Smooth muscle cell (in vitro differentiated cells): ENCODE measurements at regions not wholly inside any gene's neighbourhood (a gene's known extent, or its start where the extent isn't known, plus 50 kb on each side); places are given as distances from the start of the nearest gene placed in this dataset.

Experiments
- DNase-seq: peaks from one replicate; lab custom pipeline; 2025; ENCODE audit not compliant: unreplicated experiment; lab: John Stamatoyannopoulos, UW
- H2AFZ ChIP-seq: fragments of 200-600 bp; sonication (generic); 2 replicates; pipeline ENCODE4 v1.6.0; 2016; ENCODE audit warnings: antibody characterized with exemption, low read depth, mild to moderate bottlenecking
- H3F3A ChIP-seq: fragments of 200-600 bp; sonication (generic); 2 replicates; pipeline ENCODE4 v1.6.0; 2017; ENCODE audit warnings: antibody characterized with exemption, low read depth
- H3K27ac ChIP-seq: fragments of 200-600 bp; sonication (generic); 2 replicates; pipeline ENCODE4 v1.5.1; 2016; ENCODE audit warnings: low read depth, mild to moderate bottlenecking
- H3K27me3 ChIP-seq: fragments of 200-600 bp; sonication (generic); 2 replicates; pipeline ENCODE4 v1.6.1; 2016; ENCODE audit warnings: low read depth, mild to moderate bottlenecking
- H3K36me3 ChIP-seq: fragments of 200-600 bp; sonication (generic); 2 replicates; pipeline ENCODE4 v1.5.1; 2016; ENCODE audit warnings: low read depth
- H3K4me1 ChIP-seq: fragments of 200-600 bp; sonication (generic); 2 replicates; pipeline ENCODE4 v1.5.1; 2016; ENCODE audit warnings: low read depth
- H3K4me2 ChIP-seq: fragments of 200-600 bp; sonication (generic); 2 replicates; pipeline ENCODE4 v1.6.0; 2016; ENCODE audit warnings: mild to moderate bottlenecking
- H3K4me3 ChIP-seq: fragments of 200-600 bp; sonication (generic); 2 replicates; pipeline ENCODE4 v1.5.1; 2016; ENCODE audit warnings: mild to moderate bottlenecking
- H3K79me2 ChIP-seq: fragments of 200-600 bp; sonication (generic); 2 replicates; pipeline ENCODE4 v1.6.0; 2016; ENCODE audit warnings: low read depth, mild to moderate bottlenecking
- H3K9ac ChIP-seq: fragments of 200-600 bp; sonication (generic); 2 replicates; pipeline ENCODE4 v1.6.0; 2016; ENCODE audit warnings: low read depth
- H3K9me3 ChIP-seq: fragments of 200-600 bp; sonication (generic); replicated peaks from 2 replicates; pipeline ENCODE4 v1.5.1; 2016; ENCODE audit warnings: low read depth
- H4K20me1 ChIP-seq: fragments of 200-600 bp; sonication (generic); 2 replicates; pipeline ENCODE4 v1.6.0; 2016; ENCODE audit warnings: low read depth
- WGBS: methylation state at CpG from one replicate; pipeline ENCODE4 v1.1.7; 2016; ENCODE audit warnings: low lambda C conversion rate; 5-methylcytosine and 5-hydroxymethylcytosine counted together
- TF ChIP-seq, protein P1 (sequence below): fragments of 200-600 bp; sonication (generic); IDR thresholded peaks from 2 replicates; pipeline ENCODE4 v1.5.1; 2017; ENCODE audit warnings: borderline replicate concordance, mild to moderate bottlenecking, antibody characterized with exemption; ENCODE audit not compliant: insufficient read depth, poor library complexity, severe bottlenecking

DNA sequence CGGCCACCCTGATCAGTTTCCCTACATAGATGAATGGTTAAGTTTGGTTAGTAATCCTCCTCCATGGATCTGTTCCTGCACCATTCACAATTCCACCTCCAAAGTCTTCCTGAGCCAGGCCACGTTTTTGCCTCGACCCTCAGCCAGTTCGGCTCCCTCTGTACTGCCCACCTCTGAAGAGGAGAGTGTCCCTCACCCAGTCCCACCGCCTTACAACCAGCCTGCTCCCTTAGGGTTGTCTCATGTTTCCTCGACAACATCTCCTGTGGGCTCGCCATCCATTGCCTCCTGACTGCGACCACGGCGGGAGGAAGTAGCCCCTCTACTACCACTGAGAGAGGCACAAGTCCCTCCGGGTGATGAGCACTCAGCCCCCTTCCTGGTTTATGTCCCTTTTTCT, 338.0 kb upstream of the CNTNAP5 start:
- H3K4me2 ChIP-seq = no peak overlapping the region
- TF ChIP-seq, protein P1, sequence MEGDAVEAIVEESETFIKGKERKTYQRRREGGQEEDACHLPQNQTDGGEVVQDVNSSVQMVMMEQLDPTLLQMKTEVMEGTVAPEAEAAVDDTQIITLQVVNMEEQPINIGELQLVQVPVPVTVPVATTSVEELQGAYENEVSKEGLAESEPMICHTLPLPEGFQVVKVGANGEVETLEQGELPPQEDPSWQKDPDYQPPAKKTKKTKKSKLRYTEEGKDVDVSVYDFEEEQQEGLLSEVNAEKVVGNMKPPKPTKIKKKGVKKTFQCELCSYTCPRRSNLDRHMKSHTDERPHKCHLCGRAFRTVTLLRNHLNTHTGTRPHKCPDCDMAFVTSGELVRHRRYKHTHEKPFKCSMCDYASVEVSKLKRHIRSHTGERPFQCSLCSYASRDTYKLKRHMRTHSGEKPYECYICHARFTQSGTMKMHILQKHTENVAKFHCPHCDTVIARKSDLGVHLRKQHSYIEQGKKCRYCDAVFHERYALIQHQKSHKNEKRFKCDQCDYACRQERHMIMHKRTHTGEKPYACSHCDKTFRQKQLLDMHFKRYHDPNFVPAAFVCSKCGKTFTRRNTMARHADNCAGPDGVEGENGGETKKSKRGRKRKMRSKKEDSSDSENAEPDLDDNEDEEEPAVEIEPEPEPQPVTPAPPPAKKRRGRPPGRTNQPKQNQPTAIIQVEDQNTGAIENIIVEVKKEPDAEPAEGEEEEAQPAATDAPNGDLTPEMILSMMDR = no peak
- no peaks in the 10 kb centered on the region for H3K79me2 ChIP-seq
- H3K27ac ChIP-seq = no peak overlapping the region
- H4K20me1 ChIP-seq = no peaks in the 10 kb centered on the region
- no peak for DNase-seq
- H3K9ac ChIP-seq = no peak overlapping the region
- H3K9me3 ChIP-seq = no peaks in the 10 kb centered on the region
- H3K36me3 ChIP-seq = no peaks in the 10 kb centered on the region
- no peak overlapping the region for H3K4me3 ChIP-seq
- no peak overlapping the region for H2AFZ ChIP-seq
- WGBS = 95% methylated on average over 11 of the region's 11 CpGs
- no peaks in the 10 kb centered on the region for H3F3A ChIP-seq
- no peaks in the 10 kb centered on the region for H3K4me1 ChIP-seq
- H3K27me3 ChIP-seq = no peaks in the 10 kb centered on the region

DNA sequence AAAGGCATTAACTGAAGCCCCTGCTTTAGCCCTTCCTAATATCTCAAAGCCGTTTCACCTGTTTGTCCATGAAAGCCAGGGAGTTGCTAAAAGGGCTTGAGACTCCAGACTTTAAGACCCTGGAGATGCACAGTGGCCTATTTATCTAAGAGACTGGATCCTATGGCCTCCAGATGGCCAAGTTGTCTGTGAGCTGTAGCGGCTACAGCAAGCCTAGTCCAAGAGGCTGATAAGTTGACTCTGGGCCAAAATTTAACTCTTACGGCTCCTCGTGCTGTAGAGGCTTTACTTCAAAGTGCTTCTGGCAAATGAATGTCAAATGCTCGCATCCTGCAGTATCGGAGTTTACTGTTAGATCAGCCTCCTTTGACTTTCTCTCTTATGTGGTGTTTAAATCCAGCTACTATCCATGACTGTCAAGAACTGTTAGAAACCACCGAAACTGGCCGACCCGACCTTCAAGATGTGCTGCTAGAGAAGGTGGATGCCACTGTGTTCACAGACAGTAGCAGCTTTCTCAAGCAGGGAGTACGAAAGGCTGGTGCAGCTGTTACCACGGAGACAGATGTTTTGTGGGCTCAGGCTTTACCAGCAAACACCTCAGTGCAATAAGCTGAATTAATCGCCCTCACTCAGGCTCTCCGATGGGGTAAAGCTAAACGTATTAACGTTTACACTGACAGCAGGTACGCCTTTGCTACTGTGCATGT, 336.7 kb upstream of the CNTNAP5 start:
- H2AFZ ChIP-seq = no peak overlapping the region
- no peaks in the 10 kb centered on the region for H4K20me1 ChIP-seq
- H3K4me2 ChIP-seq = no peak overlapping the region
- H3K36me3 ChIP-seq = no peaks in the 10 kb centered on the region
- H3F3A ChIP-seq = no peaks in the 10 kb centered on the region
- no peak for DNase-seq
- H3K79me2 ChIP-seq = no peaks in the 10 kb centered on the region
- H3K27ac ChIP-seq = no peak overlapping the region
- H3K4me1 ChIP-seq = no peaks in the 10 kb centered on the region
- 69% methylated on average over 16 of the region's 16 CpGs for WGBS
- H3K9ac ChIP-seq = no peak overlapping the region
- H3K4me3 ChIP-seq = no peak overlapping the region
- TF ChIP-seq, protein P1 = no peak
- no peaks in the 10 kb centered on the region for H3K27me3 ChIP-seq
- no peaks in the 10 kb centered on the region for H3K9me3 ChIP-seq

DNA sequence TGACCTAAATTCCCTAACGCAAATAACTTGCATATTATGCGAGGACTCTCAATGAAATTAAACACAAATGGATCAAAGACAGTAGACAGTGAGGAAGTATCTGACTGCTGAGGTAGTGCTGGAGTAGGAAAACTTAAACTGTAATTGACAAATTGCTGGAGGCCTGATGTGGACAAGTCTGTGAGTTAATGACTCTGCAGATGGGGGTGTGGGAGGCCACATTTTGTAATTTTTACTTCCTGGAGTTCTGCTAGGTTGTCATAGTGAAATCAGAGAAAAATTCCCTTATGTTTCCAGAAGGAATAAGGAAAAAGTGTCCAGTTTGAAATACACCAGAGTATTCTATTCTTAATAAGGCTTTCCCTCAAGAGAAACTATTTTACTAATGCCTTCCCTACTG, 333.0 kb upstream of the CNTNAP5 start:
- WGBS = 86% methylated on average over 2 of the region's 2 CpGs
- Histone ChIP-seq H3F3A (no peaks in the 10 kb centered on the region), H2AFZ (no peak overlapping the region), H3K9ac (no peak overlapping the region), H3K36me3 (no peaks in the 10 kb centered on the region), H3K27ac (no peak overlapping the region), H3K4me2 (no peak overlapping the region), H3K79me2 (no peaks in the 10 kb centered on the region), H3K9me3 (no peaks in the 10 kb centered on the region), H3K27me3 (no peaks in the 10 kb centered on the region), H3K4me3 (no peak overlapping the region), H3K4me1 (no peaks in the 10 kb centered on the region), H4K20me1 (no peaks in the 10 kb centered on the region)
- DNase-seq = no peak
- TF ChIP-seq, protein P1 = no peak

DNA sequence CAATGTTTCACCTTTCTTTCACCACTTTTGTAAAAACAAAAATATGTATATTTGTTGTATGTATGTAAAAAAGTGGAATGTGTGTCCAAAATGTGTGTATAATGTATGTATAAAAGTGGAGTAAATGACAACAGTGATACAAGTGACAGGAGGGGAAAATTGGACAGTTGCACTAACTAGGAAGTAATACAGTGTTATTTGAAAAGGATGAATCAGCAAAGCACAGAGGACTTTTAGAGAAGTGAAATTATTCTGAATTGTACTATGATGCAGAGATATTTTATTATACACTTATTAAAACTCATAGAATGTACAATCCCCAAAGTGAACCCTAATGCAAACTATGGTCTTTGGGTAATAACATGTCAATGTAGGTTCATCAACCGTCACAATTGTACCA, 331.3 kb upstream of the CNTNAP5 start:
- no peak overlapping the region for H3K4me2 ChIP-seq
- H3F3A ChIP-seq = no peaks in the 10 kb centered on the region
- no peak overlapping the region for H3K27ac ChIP-seq
- H3K79me2 ChIP-seq = no peaks in the 10 kb centered on the region
- 97% methylated on average over 1 of the region's 1 CpG for WGBS
- H3K36me3 ChIP-seq = no peaks in the 10 kb centered on the region
- no peak overlapping the region for H2AFZ ChIP-seq
- H3K9me3 ChIP-seq = no peaks in the 10 kb centered on the region
- H3K27me3 ChIP-seq = no peaks in the 10 kb centered on the region
- no peak overlapping the region for H3K9ac ChIP-seq
- no peaks in the 10 kb centered on the region for H4K20me1 ChIP-seq
- H3K4me1 ChIP-seq = no peaks in the 10 kb centered on the region
- H3K4me3 ChIP-seq = no peak overlapping the region
- TF ChIP-seq, protein P1 = no peak
- DNase-seq = no peak
